HUES64 (cell line): ENCODE measurements at regions not wholly inside any gene's neighbourhood (a gene's known extent, or its start where the extent isn't known, plus 50 kb on each side); places are given as distances from the start of the nearest gene placed in this dataset.
A peak's percentile ranks its signal among the peaks of the same experiment; 100 is the strongest.
"Not testable (repeated sequence)": the region's sequence is repeated elsewhere in the genome, so short reads cannot be mapped to it uniquely, and the experiment has no call there.

Experiments
- H3K27ac ChIP-seq: 2 replicates; pipeline ENCODE4 v1.7.0; 2013; ENCODE audit warnings: low read depth, low read length, inconsistent platforms
- H3K27me3 ChIP-seq: 2 replicates; pipeline ENCODE4 v1.6.1; 2013; ENCODE audit warnings: mild to moderate bottlenecking, low read length; ENCODE audit not compliant: insufficient read depth
- H3K36me3 ChIP-seq: 2 replicates; pipeline ENCODE4 v1.6.1; 2013; ENCODE audit warnings: mild to moderate bottlenecking, low read length; ENCODE audit not compliant: insufficient read depth
- H3K4me1 ChIP-seq: 2 replicates; pipeline ENCODE4 v1.6.1; 2013; ENCODE audit warnings: mild to moderate bottlenecking, low read length, moderate library complexity; ENCODE audit not compliant: insufficient read depth
- H3K4me3 ChIP-seq: 2 replicates; pipeline ENCODE4 v1.5.1; 2013; ENCODE audit warnings: mild to moderate bottlenecking, low read length, moderate library complexity
- H3K9ac ChIP-seq: 2 replicates; pipeline ENCODE4 v1.6.1; 2013; ENCODE audit warnings: mild to moderate bottlenecking, low read depth, low read length
- H3K9me3 ChIP-seq: 2 replicates; pipeline ENCODE4 v1.6.1; 2013; ENCODE audit warnings: low read depth, low read length; ENCODE audit not compliant: insufficient read depth
- WGBS: fragments of 150-250, 120-280 bp; methylation state at CpG from one replicate; pipeline ENCODE4 v1.1.7; 2013; ENCODE audit warnings: missing lambda C conversion rate; 5-methylcytosine and 5-hydroxymethylcytosine counted together

- not testable (repeated sequence) for H3K36me3 ChIP-seq, H3K9me3 ChIP-seq, H3K4me1 ChIP-seq, H3K4me3 ChIP-seq, H3K27ac ChIP-seq, H3K9ac ChIP-seq, H3K27me3 ChIP-seq
- WGBS: 88% methylated on average over 10 of the region's 11 CpGs
Observed at GRCh38 chr5:176124120-176124519, 114.1 kb upstream of the SIMC1 start.

DNA sequence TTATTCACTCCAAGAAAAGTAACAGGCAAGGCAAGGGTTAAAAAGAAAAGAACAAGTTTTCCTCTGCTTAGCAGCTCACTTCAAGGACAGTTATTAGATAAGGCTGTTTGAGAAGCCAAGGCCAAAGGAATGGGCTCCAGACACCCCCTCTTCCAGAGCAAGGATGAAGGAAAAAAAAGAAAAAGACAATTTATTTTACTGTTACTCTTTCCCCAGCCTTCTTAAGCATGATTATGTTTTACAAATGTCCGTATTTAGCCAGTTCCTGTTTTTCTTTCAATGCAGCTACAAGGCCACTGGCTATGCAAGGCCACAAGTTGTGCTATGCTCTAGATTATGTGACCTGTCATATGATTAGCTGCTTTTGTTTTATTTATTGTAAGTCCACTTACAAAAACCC is 106.5 kb upstream of the SIMC1 start:
- peaks cover 4% of the 10 kb centered on the region; the same call in 1 of the 2 replicates for H3K4me1 ChIP-seq
- H3K27me3 ChIP-seq: peaks cover 28% of the 10 kb centered on the region
- no peak overlapping the region for H3K9ac ChIP-seq
- H3K9me3 ChIP-seq: no peaks in the 10 kb centered on the region
- H3K27ac ChIP-seq: no peak overlapping the region
- H3K4me3 ChIP-seq: no peak overlapping the region
- 94% methylated on average over 1 of the region's 1 CpG for WGBS
- H3K36me3 ChIP-seq: no peaks in the 10 kb centered on the region

DNA sequence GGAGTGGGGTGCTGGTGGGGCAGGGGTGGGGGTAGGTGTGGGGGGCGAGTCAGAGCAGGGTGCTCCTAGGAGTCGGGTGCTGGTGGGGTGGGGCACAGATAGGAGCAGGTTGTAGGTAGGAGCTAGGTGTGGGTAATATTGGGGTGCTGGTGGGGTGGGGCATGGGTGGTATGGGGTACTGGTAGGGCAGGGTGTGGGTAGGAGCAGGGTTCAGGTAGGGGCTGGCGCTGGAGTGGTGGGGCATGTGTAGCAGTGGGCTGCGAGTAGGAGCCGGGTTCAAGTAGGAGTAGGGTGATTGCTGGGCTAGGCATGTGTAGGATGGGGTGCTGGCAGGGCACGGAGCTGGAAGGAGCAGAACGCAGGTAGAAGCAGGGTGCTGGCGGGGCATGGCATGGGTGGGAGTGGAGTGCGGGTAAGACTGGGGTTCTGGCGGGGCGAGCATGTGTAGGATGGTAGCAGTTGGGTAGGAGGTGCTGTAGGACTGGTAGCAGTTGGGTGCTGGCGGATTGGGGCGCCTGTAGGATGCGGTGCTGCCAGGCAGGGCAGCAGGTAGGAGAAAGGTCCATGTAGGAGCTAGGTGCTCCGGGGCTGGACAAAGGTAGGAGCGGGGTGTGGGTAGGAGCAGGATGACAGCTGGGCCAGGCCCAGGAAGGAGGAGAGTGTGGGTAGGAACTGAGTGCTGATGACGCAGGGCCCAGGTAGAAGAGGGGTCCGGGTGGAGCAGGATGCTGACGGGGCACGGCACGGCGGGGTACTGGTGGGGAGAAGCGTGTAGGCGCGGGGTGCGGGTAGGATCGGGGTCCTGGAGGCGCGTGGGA is 105.5 kb upstream of the SIMC1 start:
- Histone ChIP-seq H3K4me1 (peaks cover 4% of the 10 kb centered on the region; the same call in 1 of the 2 replicates), H3K27ac (no peak overlapping the region), H3K4me3 (peak overlapping the region; percentile 46; the same call in 1 of the 2 replicates), H3K27me3 (peaks cover 28% of the 10 kb centered on the region), H3K36me3 (no peaks in the 10 kb centered on the region), H3K9ac (no peak overlapping the region), H3K9me3 (no peaks in the 10 kb centered on the region)
- WGBS: 85% methylated on average over 29 of the region's 29 CpGs

DNA sequence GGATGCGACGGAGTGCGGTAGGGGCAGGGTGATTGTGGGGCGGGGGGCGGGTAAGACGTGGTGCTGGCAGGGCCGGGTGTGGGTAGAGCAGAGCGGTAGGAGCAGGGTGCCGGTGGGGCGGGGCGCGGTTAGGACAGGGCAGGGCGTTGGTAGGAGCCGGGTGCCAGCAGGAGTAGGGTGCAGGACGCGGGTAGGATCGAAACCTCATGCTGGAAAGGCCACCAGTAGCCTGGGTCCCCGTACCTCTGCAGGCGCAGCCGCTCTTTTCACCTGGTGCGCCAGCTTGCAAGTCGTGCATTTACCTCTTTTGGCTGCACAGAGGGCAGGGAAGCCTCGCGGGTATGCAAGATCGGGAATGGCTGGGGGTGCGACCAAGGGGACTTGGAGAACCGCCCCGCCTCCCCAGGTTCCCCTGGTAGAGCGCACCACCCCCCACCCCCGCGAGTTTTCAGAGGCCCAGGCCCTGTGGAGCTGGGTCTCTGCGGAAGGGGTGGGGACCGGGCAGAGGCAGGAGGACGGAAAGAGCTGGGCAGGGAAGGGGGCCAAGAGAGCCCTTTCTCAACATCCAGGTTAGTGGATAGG is 104.8 kb upstream of the SIMC1 start:
- H3K9ac ChIP-seq: 0 out of 2 replicates have a peak overlapping the region, but pooled peaks have one; percentile 13
- no peaks in the 10 kb centered on the region for H3K36me3 ChIP-seq
- H3K9me3 ChIP-seq: no peaks in the 10 kb centered on the region
- peak overlapping the region; percentile 46 for H3K4me3 ChIP-seq
- 49% methylated on average over 31 of the region's 34 CpGs for WGBS
- H3K4me1 ChIP-seq: peaks cover 4% of the 10 kb centered on the region; the same call in 1 of the 2 replicates
- H3K27me3 ChIP-seq: peaks cover 28% of the 10 kb centered on the region
- no peak overlapping the region for H3K27ac ChIP-seq

DNA sequence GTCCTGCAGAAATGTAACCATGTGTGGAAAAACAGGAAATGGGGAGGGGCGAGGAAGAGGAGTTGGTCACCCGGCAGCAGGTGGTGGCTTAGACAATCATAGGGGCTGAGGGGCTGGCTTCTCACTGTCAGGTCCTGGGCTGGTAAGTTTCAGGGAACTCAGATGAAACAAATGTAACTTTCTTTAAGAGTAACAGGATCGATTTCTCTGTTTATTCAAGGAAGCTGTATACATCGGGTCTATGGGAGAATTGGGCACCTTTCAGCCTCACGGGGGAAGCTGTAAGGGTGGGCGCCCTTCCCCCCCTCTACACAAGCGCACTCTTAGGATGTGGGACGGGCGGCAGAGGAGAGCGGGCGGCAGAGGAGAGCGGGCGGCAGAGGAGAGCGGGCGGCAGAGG is 104.3 kb upstream of the SIMC1 start:
- H3K4me3 ChIP-seq: peak overlapping the region; percentile 46
- no peak overlapping the region for H3K27ac ChIP-seq
- no peaks in the 10 kb centered on the region for H3K36me3 ChIP-seq
- H3K9ac ChIP-seq: 0 out of 2 replicates have a peak overlapping the region, but pooled peaks have one; percentile 13
- H3K9me3 ChIP-seq: no peaks in the 10 kb centered on the region
- H3K27me3 ChIP-seq: peaks cover 28% of the 10 kb centered on the region
- 38% methylated on average over 11 of the region's 15 CpGs for WGBS
- peaks cover 4% of the 10 kb centered on the region; the same call in 1 of the 2 replicates for H3K4me1 ChIP-seq

- H3K36me3 ChIP-seq: no peaks in the 10 kb centered on the region
- 84% methylated on average over 17 of the region's 17 CpGs for WGBS
Observed at GRCh38 chr5:176134529-176135223, 103.5 kb upstream of the SIMC1 start.

GRCh38 chr5:176140138-176140537 is 98.1 kb upstream of the SIMC1 start:
- 100% methylated on average over 1 of the region's 1 CpG for WGBS

More at GRCh38 chr5:176134529-176135223, 103.5 kb upstream of the SIMC1 start:
- Histone ChIP-seq H3K27ac (no peak overlapping the region), H3K9ac (no peak overlapping the region), H3K9me3 (no peaks in the 10 kb centered on the region), H3K27me3 (peaks cover 28% of the 10 kb centered on the region), H3K4me1 (peaks cover 4% of the 10 kb centered on the region; the same call in 1 of the 2 replicates), H3K4me3 (peak overlapping the region; percentile 46; the same call in 1 of the 2 replicates)

DNA sequence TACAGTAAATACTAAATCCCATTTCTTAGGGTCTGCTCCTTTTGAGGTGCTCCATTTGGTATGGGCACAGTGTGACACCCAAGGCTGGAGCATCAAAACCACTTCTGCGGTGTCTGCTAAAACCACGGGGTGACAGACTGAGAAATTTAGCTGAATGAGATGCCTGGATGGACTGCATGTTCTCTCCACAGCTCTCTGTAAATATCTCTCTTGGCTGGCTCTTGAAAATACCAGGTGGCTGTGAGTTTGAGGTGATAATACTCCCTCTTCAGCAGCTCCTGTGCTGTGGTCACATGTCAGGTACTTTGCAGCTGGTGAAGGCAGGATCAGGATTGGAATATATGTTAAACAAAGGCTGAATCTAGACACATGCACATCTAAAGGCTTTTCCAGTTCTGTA is 93.7 kb upstream of the SIMC1 start:
- Histone ChIP-seq H3K4me1 (no peaks in the 10 kb centered on the region), H3K4me3 (no peak overlapping the region), H3K9me3 (no peaks in the 10 kb centered on the region), H3K9ac (no peak overlapping the region), H3K36me3 (no peaks in the 10 kb centered on the region), H3K27me3 (peaks cover 4% of the 10 kb centered on the region; the same call in 1 of the 2 replicates), H3K27ac (no peak overlapping the region)
- 94% methylated on average over 2 of the region's 2 CpGs for WGBS

More at GRCh38 chr5:176140138-176140537, 98.1 kb upstream of the SIMC1 start:
- H3K27me3 ChIP-seq, H3K36me3 ChIP-seq, H3K9ac ChIP-seq, H3K4me3 ChIP-seq, H3K27ac ChIP-seq, H3K4me1 ChIP-seq, H3K9me3 ChIP-seq: not testable (repeated sequence)

DNA sequence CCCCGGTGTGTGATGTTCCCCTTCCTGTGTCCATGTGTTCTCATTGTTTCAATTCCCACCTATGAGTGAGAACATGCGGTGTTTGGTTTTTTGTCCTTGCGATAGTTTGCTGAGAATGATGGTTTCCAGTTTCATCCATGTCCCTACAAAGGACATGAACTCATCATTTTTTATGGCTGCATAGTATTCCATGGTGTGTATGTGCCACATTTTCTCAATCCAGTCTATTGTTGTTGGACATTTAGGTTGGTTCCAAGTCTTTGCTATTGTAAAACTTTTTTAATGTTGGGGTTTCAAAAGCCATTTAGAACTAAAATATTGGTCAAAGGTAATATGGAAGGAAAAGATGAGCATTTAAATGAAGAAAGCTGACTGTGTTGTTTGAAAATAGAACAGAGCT is 88.3 kb upstream of the SIMC1 start:
- H3K9me3 ChIP-seq, H3K27ac ChIP-seq, H3K27me3 ChIP-seq, H3K4me3 ChIP-seq, H3K36me3 ChIP-seq, H3K9ac ChIP-seq: not testable (repeated sequence)
- no CpG with 5 or more reads among the region's 3 CpGs for WGBS
- H3K4me1 ChIP-seq: peaks cover 19% of the 10 kb centered on the region

GRCh38 chr5:176151281-176151680 is 86.9 kb upstream of the SIMC1 start:
- no peak overlapping the region for H3K27ac ChIP-seq
- no peaks in the 10 kb centered on the region for H3K36me3 ChIP-seq
- H3K9ac ChIP-seq: no peak overlapping the region
- WGBS: 92% methylated on average over 9 of the region's 9 CpGs
- H3K27me3 ChIP-seq: peaks cover 4% of the 10 kb centered on the region; the same call in 1 of the 2 replicates
- H3K4me3 ChIP-seq: no peak overlapping the region
- no peaks in the 10 kb centered on the region for H3K9me3 ChIP-seq
- peaks cover 19% of the 10 kb centered on the region for H3K4me1 ChIP-seq
